ENCODE measurements at regions not wholly inside any gene's neighbourhood (a gene's known extent, or its start where the extent isn't known, plus 50 kb on each side); places are given as distances from the start of the nearest gene placed in this dataset.

GRCh38 chr1:5744911-5745799, 247.1 kb downstream of the NPHP4 start:
- Histone ChIP-seq H3K27ac (ENCODE audit: low read length in 2 of 2) (no peak overlapping the region), H4K20me1 (ENCODE audit: control insufficient read depth, insufficient read depth, low read length, poor library complexity, severe bottlenecking) (no peaks in the 10 kb centered on the region), H3K4me1 (ENCODE audit: control insufficient read depth in 2 of 2, insufficient read depth in 2 of 2, low read length in 2 of 2) (no peaks in the 10 kb centered on the region), H3K27me3 (replicated peaks in 1 of 4; ENCODE audit: control extremely low read depth in 1 of 4, control insufficient read depth in 3 of 4, insufficient read depth in 4 of 4, low read length in 3 of 4) (peaks cover 0 to 15% (median 0%) of the 10 kb centered on the region in 4 experiments), H2AFZ (ENCODE audit: insufficient read depth, low read depth, low read length, poor library complexity, severe bottlenecking) (no peak overlapping the region), H3K9me3 (ENCODE audit: control extremely low read depth in 1 of 3, control insufficient read depth in 2 of 3, insufficient read depth in 1 of 3, low read length in 2 of 3) (peaks cover 0 to 7% (median 0%) of the 10 kb centered on the region in 3 donors), H3K79me2 (ENCODE audit: control insufficient read depth, insufficient read depth, low read length) (no peaks in the 10 kb centered on the region), H3K9ac (ENCODE audit: low read length) (no peak overlapping the region), H3K4me2 (replicated peaks; ENCODE audit: low read depth, low read length, poor library complexity, severe bottlenecking) (no peak overlapping the region), H3K4me3 (ENCODE audit: control extremely low read depth in 1 of 5, extremely low read depth in 1 of 5, insufficient read depth in 1 of 5, low read depth in 2 of 5, low read length in 4 of 5) (no peak overlapping the region), H3K36me3 (replicated peaks in 1 of 2; ENCODE audit: control extremely low read depth in 1 of 2, control insufficient read depth in 1 of 2, extremely low read depth in 1 of 2, insufficient read depth in 2 of 2, low read length in 1 of 2) (no peaks in the 10 kb centered on the region)
- ChIA-PET POLR2A (no interaction called here), CTCF (interaction anchor here (1.3 to 1.7 kb wide), 3 partner anchors 10 to 102 kb away, joined by 3 to 5 read pairs (median 3); no protein-coding TSS in a partner anchor)
- Mint-ChIP-seq H3K27ac (no peak overlapping the region), H3K9me3 (ENCODE audit: insufficient read depth) (no peaks in the 10 kb centered on the region), H3K27me3 (peaks cover 13% of the 10 kb centered on the region), H3K4me3 (no peak overlapping the region), H3K4me1 (no peaks in the 10 kb centered on the region)
- intact Hi-C loops (cut with micrococcal nuclease), result no loop called here
- WGBS (ENCODE audit: insufficient coverage), result 73% methylated on average over 21 of the region's 26 CpGs
- DNase-seq (no peak), ATAC-seq (ENCODE audit: low read depth) (no peak)
- TF ChIP-seq EZH2 (IDR thresholded peaks at IDR 0.05; ENCODE audit: borderline replicate concordance, insufficient read depth, low read depth, low read length, poor library complexity, severe bottlenecking) (no peak), CTCF (IDR thresholded peaks at IDR 0.05) (no peak)

- H3K27me3 Mint-ChIP-seq, result peaks cover 9% of the 10 kb centered on the region
- intact Hi-C loops (cut with micrococcal nuclease), result no loop called here
- no peak overlapping the region for H3K27ac Mint-ChIP-seq
Measured at GRCh38 chr1:5744341-5744740, 247.9 kb downstream of the NPHP4 start.

More at GRCh38 chr1:5744341-5744740, 247.9 kb downstream of the NPHP4 start:
- no peaks in the 10 kb centered on the region for H3K9me3 Mint-ChIP-seq (ENCODE audit: insufficient read depth)
- TF ChIP-seq EZH2 (IDR thresholded peaks at IDR 0.05; ENCODE audit: borderline replicate concordance, insufficient read depth, low read depth, low read length, poor library complexity, severe bottlenecking), result no peak
- no peak for TF ChIP-seq CTCF (IDR thresholded peaks at IDR 0.05)
- Histone ChIP-seq H2AFZ (ENCODE audit: insufficient read depth, low read depth, low read length, poor library complexity, severe bottlenecking) (no peak overlapping the region), H3K27ac (ENCODE audit: low read length in 2 of 2) (no peak overlapping the region), H3K36me3 (replicated peaks in 1 of 2; ENCODE audit: control extremely low read depth in 1 of 2, control insufficient read depth in 1 of 2, extremely low read depth in 1 of 2, insufficient read depth in 2 of 2, low read length in 1 of 2) (no peaks in the 10 kb centered on the region), H4K20me1 (ENCODE audit: control insufficient read depth, insufficient read depth, low read length, poor library complexity, severe bottlenecking) (no peaks in the 10 kb centered on the region), H3K4me1 (ENCODE audit: control insufficient read depth in 2 of 2, insufficient read depth in 2 of 2, low read length in 2 of 2) (no peaks in the 10 kb centered on the region), H3K27me3 (replicated peaks in 1 of 4; ENCODE audit: control extremely low read depth in 1 of 4, control insufficient read depth in 3 of 4, insufficient read depth in 4 of 4, low read length in 3 of 4) (peaks cover 0 to 15% (median 0%) of the 10 kb centered on the region in 4 experiments), H3K4me3 (ENCODE audit: control extremely low read depth in 1 of 5, extremely low read depth in 1 of 5, insufficient read depth in 1 of 5, low read depth in 2 of 5, low read length in 4 of 5) (no peak overlapping the region), H3K9ac (ENCODE audit: low read length) (no peak overlapping the region), H3K79me2 (ENCODE audit: control insufficient read depth, insufficient read depth, low read length) (no peaks in the 10 kb centered on the region), H3K9me3 (ENCODE audit: control extremely low read depth in 1 of 3, control insufficient read depth in 2 of 3, insufficient read depth in 1 of 3, low read length in 2 of 3) (peaks cover 0 to 7% (median 0%) of the 10 kb centered on the region in 3 donors), H3K4me2 (replicated peaks; ENCODE audit: low read depth, low read length, poor library complexity, severe bottlenecking) (no peak overlapping the region)
- H3K4me1 Mint-ChIP-seq, result no peaks in the 10 kb centered on the region
- ATAC-seq (ENCODE audit: low read depth), result no peak
- ChIA-PET POLR2A (no interaction called here), CTCF (interaction anchor here (1.3 kb wide), 1 partner anchor 101 kb away, joined by 3 read pairs; no protein-coding TSS in a partner anchor)
- DNase-seq, result no peak
- 88% methylated on average over 6 of the region's 6 CpGs for WGBS (ENCODE audit: insufficient coverage)
- H3K4me3 Mint-ChIP-seq, result no peak overlapping the region
